Pancreas (tissue), 10 donors: ENCODE measurements at regions not wholly inside any gene's neighbourhood (a gene's known extent, or its start where the extent isn't known, plus 50 kb on each side); places are given as distances from the start of the nearest gene placed in this dataset.

Experiments
- ATAC-seq, 4 donors: fragments of 200-7000 bp; cut with Tn5 transposase; one replicate each; pipeline versions ENCODE4 v1.8.0 to v1.9.1; 2020; ENCODE audit warnings: mild to moderate bottlenecking in 4 of 4, moderate library complexity in 4 of 4
- DNase-seq, 6 donors: peaks; one replicate each; pipeline ENCODE4 v3.0.0-alpha.2; 2020
- FAIRE-seq: peaks from 2 replicates; lab custom pipeline; 2012; peaks lifted over from hg19 to GRCh38; lab: Jason Lieb, UNC
- H3K27ac ChIP-seq, 4 donors: fragments of 200-600 bp; sonication (generic); 1 replicate in 3 of 4; 2 replicates in 1 of 4; pipeline versions ENCODE4 v1.5.0 to v1.8.0; 2020
- H3K27me3 ChIP-seq, 4 donors: fragments of 200-600 bp; one replicate each; pipeline ENCODE4 v1.8.0; 2021
- H3K36me3 ChIP-seq, 3 donors: fragments of 200-600 bp; sonication (generic) in 1 of 3; one replicate each; pipeline versions ENCODE4 v1.5.0 to v1.8.0; 2020 to 2021
- H3K4me1 ChIP-seq, 3 donors: fragments of 200-600 bp; one replicate each; pipeline ENCODE4 v1.8.0; 2021
- H3K4me3 ChIP-seq, 4 donors: fragments of 200-600 bp; sonication (generic) in 2 of 4; one replicate each; pipeline versions ENCODE4 v1.5.0 to v1.8.0; 2020 to 2021
- H3K9me3 ChIP-seq, 4 donors: fragments of 200-600 bp; one replicate each; pipeline ENCODE4 v1.8.0; 2021
- WGBS, 2 donors: extraction: QIAGEN DNeasy Blood & Tissue Kit; methylation state at CpG; one replicate each; pipeline ENCODE4 v1.1.7; 2013; 5-methylcytosine and 5-hydroxymethylcytosine counted together
- intact Hi-C, 3 donors: fragments of 100-400 bp; cut with DNase I; formaldehyde crosslinking; loops; one replicate each; pipeline versions ENCODE4 v1.11.1 to v1.14.2; 2022
- TF ChIP-seq, protein P1 (sequence below), 4 donors: fragments of 200-600 bp; sonication (generic) in 3 of 4; IDR thresholded peaks; one replicate each; pipeline versions ENCODE4 v1.5.0 to v1.8.0; 2021; ENCODE audit warnings: antibody characterized with exemption in 4 of 4
- donor health status: healthy with polysubstance abuse.
- donor health status: DM: no; HTN: no; CAD: no; lungs with moderate emphysema.
- donor health status: DM: no; HTN: no; CAD: no.
- donor health status: control.
- donor health status: control.
- donor health status: Bipolar disorder and iron deficiency.
- donor health status: DM: yes; HTN: yes; CAD: no.
- donor health status: DM: no; HTN: no; CAD: no.
- donor health status: DM: no; HTN: no; CAD: no.
- donor health status: DM: yes; HTN: yes; CAD: no.

DNA sequence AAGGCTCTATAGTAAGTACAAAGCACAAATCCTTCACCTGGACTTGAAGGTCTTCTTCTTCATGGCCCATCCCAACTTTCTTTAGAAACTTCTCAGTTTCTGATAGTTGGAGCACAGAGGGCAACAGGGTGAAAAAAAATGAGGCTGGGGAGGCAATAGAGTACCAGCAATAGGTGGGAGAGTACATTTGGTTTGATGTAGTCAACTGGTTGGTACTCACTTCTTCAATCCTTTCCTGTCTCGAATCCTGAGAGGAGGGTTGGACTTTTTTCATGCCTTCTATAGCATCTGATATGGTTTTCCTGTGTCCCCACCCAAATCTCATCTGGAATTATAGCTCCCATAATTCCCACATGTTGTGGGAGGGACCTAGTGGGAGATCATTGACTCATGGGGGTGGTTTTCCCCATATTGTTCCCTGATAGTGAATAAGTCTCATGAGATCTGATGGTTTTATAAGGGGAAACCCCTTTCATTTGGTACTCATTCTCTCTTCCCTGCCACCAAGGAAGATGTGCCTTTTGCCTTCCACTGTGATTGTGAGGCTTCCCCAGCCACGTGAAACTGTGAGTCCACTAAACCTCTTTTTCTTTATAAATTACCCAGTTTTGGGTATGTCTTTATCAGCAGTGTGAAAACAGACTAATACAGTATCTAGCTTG lies 75.9 kb upstream of the LCLAT1 start:
- TF ChIP-seq, protein P1, sequence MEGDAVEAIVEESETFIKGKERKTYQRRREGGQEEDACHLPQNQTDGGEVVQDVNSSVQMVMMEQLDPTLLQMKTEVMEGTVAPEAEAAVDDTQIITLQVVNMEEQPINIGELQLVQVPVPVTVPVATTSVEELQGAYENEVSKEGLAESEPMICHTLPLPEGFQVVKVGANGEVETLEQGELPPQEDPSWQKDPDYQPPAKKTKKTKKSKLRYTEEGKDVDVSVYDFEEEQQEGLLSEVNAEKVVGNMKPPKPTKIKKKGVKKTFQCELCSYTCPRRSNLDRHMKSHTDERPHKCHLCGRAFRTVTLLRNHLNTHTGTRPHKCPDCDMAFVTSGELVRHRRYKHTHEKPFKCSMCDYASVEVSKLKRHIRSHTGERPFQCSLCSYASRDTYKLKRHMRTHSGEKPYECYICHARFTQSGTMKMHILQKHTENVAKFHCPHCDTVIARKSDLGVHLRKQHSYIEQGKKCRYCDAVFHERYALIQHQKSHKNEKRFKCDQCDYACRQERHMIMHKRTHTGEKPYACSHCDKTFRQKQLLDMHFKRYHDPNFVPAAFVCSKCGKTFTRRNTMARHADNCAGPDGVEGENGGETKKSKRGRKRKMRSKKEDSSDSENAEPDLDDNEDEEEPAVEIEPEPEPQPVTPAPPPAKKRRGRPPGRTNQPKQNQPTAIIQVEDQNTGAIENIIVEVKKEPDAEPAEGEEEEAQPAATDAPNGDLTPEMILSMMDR (IDR thresholded peaks at IDR 0.05): no peak
- intact Hi-C loops: no loop called here
- Histone ChIP-seq H3K27me3 (no peaks in the 10 kb centered on the region), H3K9me3 (no peaks in the 10 kb centered on the region), H3K4me1 (peaks cover 0 to 12% (median 0%) of the 10 kb centered on the region in 3 donors), H3K4me3 (no peak overlapping the region), H3K27ac (no peak overlapping the region), H3K36me3 (no peaks in the 10 kb centered on the region)
- no peak for ATAC-seq
- no peak for DNase-seq
- 90 to 100% methylated on average over 2 of the region's 2 CpGs for WGBS, 2 donors
- no peak for FAIRE-seq

DNA sequence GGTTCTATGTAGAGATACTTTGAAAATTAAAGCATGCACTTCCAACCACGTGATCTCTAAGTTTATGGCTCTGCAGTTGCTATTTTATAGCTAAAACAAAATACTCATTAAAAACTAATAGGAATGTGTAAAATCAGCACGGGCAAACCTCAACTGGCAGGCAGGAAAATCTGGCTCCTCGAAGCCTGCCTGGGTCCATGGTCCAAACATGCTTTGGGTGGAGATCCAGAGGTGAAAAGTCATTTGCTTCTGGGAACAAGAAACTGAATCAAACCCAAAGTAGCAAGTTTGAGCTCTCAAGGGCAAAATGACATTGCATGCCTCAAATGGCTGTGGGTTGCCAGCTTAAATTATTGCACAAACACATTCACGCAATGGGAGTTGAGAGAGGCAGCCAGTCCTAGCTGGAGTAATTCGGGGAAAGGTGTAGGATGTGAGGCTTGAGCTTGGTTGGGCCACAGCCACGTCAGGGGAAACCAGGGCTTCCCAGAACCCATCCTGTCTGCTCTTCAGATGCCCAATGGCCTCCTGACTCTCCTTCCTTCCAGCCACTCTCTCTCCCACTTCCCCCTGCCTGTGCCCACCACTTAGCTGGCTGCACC lies 75.2 kb upstream of the LCLAT1 start:
- intact Hi-C loops: no loop called here
- peaks cover 0 to 12% (median 0%) of the 10 kb centered on the region in 3 donors for H3K4me1 ChIP-seq
- TF ChIP-seq, protein P1 (IDR thresholded peaks at IDR 0.05): no peak
- WGBS, 2 donors: 82 to 86% methylated on average over 6 of the region's 6 CpGs
- no peak for FAIRE-seq
- H3K27ac ChIP-seq: no peak overlapping the region
- no peak overlapping the region for H3K4me3 ChIP-seq
- H3K36me3 ChIP-seq: no peaks in the 10 kb centered on the region
- no peaks in the 10 kb centered on the region for H3K27me3 ChIP-seq
- no peaks in the 10 kb centered on the region for H3K9me3 ChIP-seq
- peak in 1 of 4 donors; percentile 22 for ATAC-seq
- DNase-seq: no peak

GRCh38 chr2:30372826-30373225 lies 74.2 kb upstream of the LCLAT1 start:
- DNase-seq (no peak), FAIRE-seq (no peak)

GRCh38 chr2:30373881-30374302 lies 73.2 kb upstream of the LCLAT1 start:
- no peak for DNase-seq
- 92 to 96% methylated on average over 9 of the region's 9 CpGs for WGBS, 2 donors
- H3K27ac ChIP-seq: no peak overlapping the region
- intact Hi-C loops: no loop called here
- no peak for ATAC-seq
- H3K9me3 ChIP-seq: no peaks in the 10 kb centered on the region
- peaks cover 0 to 6% (median 5%) of the 10 kb centered on the region in 3 donors for H3K4me1 ChIP-seq
- H3K27me3 ChIP-seq: no peaks in the 10 kb centered on the region
- TF ChIP-seq, protein P1 (IDR thresholded peaks at IDR 0.05): no peak
- H3K4me3 ChIP-seq: no peak overlapping the region
- FAIRE-seq: no peak
- H3K36me3 ChIP-seq: no peaks in the 10 kb centered on the region

More at GRCh38 chr2:30372826-30373225, 74.2 kb upstream of the LCLAT1 start:
- TF ChIP-seq, protein P1 (IDR thresholded peaks at IDR 0.05): no peak
- Histone ChIP-seq H3K4me3 (no peak overlapping the region), H3K27me3 (no peaks in the 10 kb centered on the region), H3K4me1 (peaks cover 0 to 9% (median 0%) of the 10 kb centered on the region in 3 donors), H3K36me3 (no peaks in the 10 kb centered on the region), H3K27ac (no peak overlapping the region), H3K9me3 (no peaks in the 10 kb centered on the region)
- intact Hi-C loops: no loop called here
- ATAC-seq: no peak

- 94 to 98% methylated on average over 2 of the region's 2 CpGs for WGBS, 2 donors
These were observed 72.7 kb upstream of the LCLAT1 start for GRCh38 chr2:30374380-30374779.

More at GRCh38 chr2:30374380-30374779, 72.7 kb upstream of the LCLAT1 start:
- no peak overlapping the region for H3K27ac ChIP-seq
- H3K4me3 ChIP-seq: no peak overlapping the region
- DNase-seq: no peak
- H3K36me3 ChIP-seq: no peaks in the 10 kb centered on the region
- intact Hi-C loops: no loop called here
- TF ChIP-seq, protein P1 (IDR thresholded peaks at IDR 0.05): no peak
- no peaks in the 10 kb centered on the region for H3K9me3 ChIP-seq
- no peak for FAIRE-seq
- peaks cover 4 to 11% (median 8%) of the 10 kb centered on the region in 3 donors for H3K4me1 ChIP-seq
- ATAC-seq: no peak
- H3K27me3 ChIP-seq: no peaks in the 10 kb centered on the region
